Karpas-422 (cell line): ENCODE measurements at regions not wholly inside any gene's neighbourhood (a gene's known extent, or its start where the extent isn't known, plus 50 kb on each side); places are given as distances from the start of the nearest gene placed in this dataset.

Experiments used
- DNase-seq: peaks from one replicate; pipeline ENCODE4 v3.0.0-alpha.2; 2015
- H2AFZ ChIP-seq: fragments of 200-600 bp; sonication (generic); 2 replicates; pipeline ENCODE4 v1.6.1; 2014; ENCODE audit warnings: antibody characterized with exemption, low read length, mixed read lengths
- H3K27ac ChIP-seq: fragments of 200-600 bp; sonication (generic); 2 replicates; pipeline ENCODE4 v1.5.1; 2014; ENCODE audit warnings: mild to moderate bottlenecking, low read length, moderate library complexity
- H3K27me3 ChIP-seq: fragments of 200-600 bp; sonication (generic); 2 replicates; pipeline ENCODE4 v1.6.1; 2014; ENCODE audit warnings: low read length, mixed read lengths
- H3K36me3 ChIP-seq: fragments of 200-600 bp; sonication (generic); 2 replicates; pipeline ENCODE4 v1.6.1; 2014; ENCODE audit warnings: low read length, mixed read lengths; ENCODE audit not compliant: insufficient read depth
- H3K4me1 ChIP-seq: fragments of 200-600 bp; sonication (generic); 2 replicates; pipeline ENCODE4 v1.6.1; 2014; ENCODE audit warnings: mild to moderate bottlenecking, low read length, mixed read lengths
- H3K4me2 ChIP-seq: fragments of 200-600 bp; sonication (generic); 2 replicates; pipeline ENCODE4 v1.6.1; 2014; ENCODE audit warnings: low read length, low read depth, mild to moderate bottlenecking; ENCODE audit not compliant: poor library complexity, severe bottlenecking
- H3K4me3 ChIP-seq: fragments of 200-600 bp; sonication (generic); 2 replicates; pipeline ENCODE4 v1.5.1; 2014; ENCODE audit warnings: mild to moderate bottlenecking, antibody characterized with exemption, low read length, mixed read lengths
- H3K79me2 ChIP-seq: fragments of 200-600 bp; sonication (generic); 2 replicates; pipeline ENCODE4 v1.6.1; 2014; ENCODE audit warnings: mild to moderate bottlenecking, low read length, mixed read lengths
- H3K9ac ChIP-seq: fragments of 200-600 bp; sonication (generic); 2 replicates; pipeline ENCODE4 v1.6.0; 2014; ENCODE audit warnings: low read length
- H3K9me2 ChIP-seq: fragments of 200-600 bp; sonication (generic), shearing (Covaris generic); replicated peaks from 2 replicates; pipeline ENCODE4 v1.6.0; 2014; ENCODE audit warnings: mild to moderate bottlenecking, low read length, moderate library complexity; ENCODE audit not compliant: insufficient read depth
- H3K9me3 ChIP-seq: fragments of 300-700, 200-600 bp; sonication (generic); 2 replicates; pipeline ENCODE4 v1.6.1; 2014; ENCODE audit warnings: low read length, mixed read lengths
- H4K20me1 ChIP-seq: fragments of 200-600 bp; sonication (generic); 2 replicates; pipeline ENCODE4 v1.6.1; 2014; ENCODE audit warnings: mild to moderate bottlenecking, antibody characterized with exemption, low read length, low read depth; ENCODE audit not compliant: insufficient read depth

- H3K27ac ChIP-seq: no peak overlapping the region
- no peaks in the 10 kb centered on the region for H3K27me3 ChIP-seq
- no peaks in the 10 kb centered on the region for H3K9me3 ChIP-seq
- H3K4me2 ChIP-seq: no peak overlapping the region
- no peaks in the 10 kb centered on the region for H4K20me1 ChIP-seq
- H2AFZ ChIP-seq: no peak overlapping the region
- H3K4me3 ChIP-seq: no peak overlapping the region
- H3K4me1 ChIP-seq: no peaks in the 10 kb centered on the region
- no peaks in the 10 kb centered on the region for H3K36me3 ChIP-seq
- no peaks in the 10 kb centered on the region for H3K79me2 ChIP-seq
- DNase-seq: no peak
- H3K9ac ChIP-seq: no peak overlapping the region
- H3K9me2 ChIP-seq: peaks cover 2% of the 10 kb centered on the region; the same call in 1 of the 2 replicates
Observed at GRCh38 chr2:220241423-220241822, 614.0 kb downstream of the SLC4A3 start.

DNA sequence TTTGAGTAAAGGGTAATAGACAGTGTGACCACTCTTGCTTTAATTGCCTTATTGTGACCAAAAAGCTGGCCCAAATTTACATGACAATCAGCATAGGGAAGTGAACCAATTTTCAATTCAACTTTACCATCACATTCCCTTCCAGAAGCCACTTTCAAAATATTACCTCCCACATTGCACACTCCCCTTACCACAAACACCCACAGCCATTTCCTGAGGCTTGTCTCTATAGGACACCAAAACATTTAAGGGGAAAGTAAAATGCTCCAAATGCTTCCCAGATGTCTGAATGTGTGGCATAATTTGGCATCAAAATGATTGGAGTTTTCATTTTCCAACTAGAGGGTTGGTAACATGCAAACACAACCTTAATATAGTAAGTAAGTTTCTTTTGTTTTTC, 616.1 kb downstream of the SLC4A3 start:
- H3K79me2 ChIP-seq: no peaks in the 10 kb centered on the region
- H3K27ac ChIP-seq: no peak overlapping the region
- no peak overlapping the region for H3K4me3 ChIP-seq
- no peaks in the 10 kb centered on the region for H3K9me3 ChIP-seq
- no peak for DNase-seq
- no peaks in the 10 kb centered on the region for H3K36me3 ChIP-seq
- no peak overlapping the region for H3K4me2 ChIP-seq
- H3K9ac ChIP-seq: no peak overlapping the region
- no peaks in the 10 kb centered on the region for H3K27me3 ChIP-seq
- H2AFZ ChIP-seq: no peak overlapping the region
- H3K4me1 ChIP-seq: no peaks in the 10 kb centered on the region
- H4K20me1 ChIP-seq: no peaks in the 10 kb centered on the region
- peaks cover 2% of the 10 kb centered on the region; the same call in 1 of the 2 replicates for H3K9me2 ChIP-seq

DNA sequence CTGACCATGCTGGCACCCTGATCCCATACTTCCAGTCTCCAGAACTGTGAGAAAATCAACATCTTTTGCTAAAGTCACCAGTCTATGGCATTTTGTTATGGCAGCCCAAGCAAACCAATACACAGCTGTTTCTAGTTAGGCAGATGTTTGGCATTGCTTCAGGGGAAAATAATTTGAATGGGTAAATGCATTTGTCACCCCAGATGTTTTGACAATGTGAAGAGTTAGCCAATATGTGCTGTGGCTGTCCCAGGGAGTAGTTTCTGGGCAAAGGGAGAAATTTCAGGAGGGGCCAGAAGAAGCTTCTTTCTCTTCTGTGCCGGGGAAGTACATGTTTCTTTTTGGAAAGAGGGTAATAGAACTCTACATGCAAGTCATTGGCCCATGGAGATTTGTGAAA, 619.0 kb downstream of the SLC4A3 start:
- no peaks in the 10 kb centered on the region for H3K9me2 ChIP-seq
- H3K27ac ChIP-seq: no peak overlapping the region
- H3K4me2 ChIP-seq: no peak overlapping the region
- no peaks in the 10 kb centered on the region for H3K36me3 ChIP-seq
- no peak overlapping the region for H3K9ac ChIP-seq
- no peak overlapping the region for H3K4me3 ChIP-seq
- H3K27me3 ChIP-seq: no peaks in the 10 kb centered on the region
- DNase-seq: no peak
- no peaks in the 10 kb centered on the region for H4K20me1 ChIP-seq
- H3K4me1 ChIP-seq: no peaks in the 10 kb centered on the region
- no peak overlapping the region for H2AFZ ChIP-seq
- H3K79me2 ChIP-seq: no peaks in the 10 kb centered on the region
- no peaks in the 10 kb centered on the region for H3K9me3 ChIP-seq

DNA sequence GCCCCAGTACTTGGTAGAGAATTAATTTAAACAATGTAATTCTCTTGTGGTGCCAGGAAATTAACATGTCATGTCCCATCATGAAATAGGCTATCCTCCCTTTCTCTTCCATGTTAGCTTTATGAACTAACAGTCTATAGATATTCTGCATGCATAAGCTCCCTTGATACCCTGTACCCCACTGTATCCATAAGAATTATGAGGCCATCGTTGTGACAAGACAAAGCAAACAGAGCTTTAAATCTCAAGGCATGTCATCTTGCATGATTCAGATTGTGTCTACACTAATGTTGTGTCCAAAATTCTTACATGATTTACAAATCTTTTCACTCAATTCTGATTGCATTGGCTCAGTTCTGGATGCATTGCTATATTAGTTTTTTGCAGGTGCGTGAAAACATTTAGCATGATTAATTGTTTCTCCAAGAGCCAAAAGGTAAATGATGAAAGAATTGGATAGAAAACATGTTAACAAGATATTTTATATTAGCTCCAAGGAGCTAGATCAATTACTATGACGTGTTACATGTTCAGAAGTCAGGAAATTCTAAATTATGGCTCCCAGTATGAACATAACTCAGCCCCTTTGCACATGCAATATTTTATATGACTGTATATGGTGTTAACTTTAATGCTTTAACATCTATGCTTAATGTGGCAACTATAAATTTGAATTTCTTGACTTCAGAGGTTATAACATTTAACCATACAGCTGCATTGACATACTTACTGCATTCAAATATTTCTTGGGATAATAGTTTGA, 620.3 kb downstream of the SLC4A3 start:
- Histone ChIP-seq H3K27me3 (no peaks in the 10 kb centered on the region), H4K20me1 (no peaks in the 10 kb centered on the region)
- no peak for DNase-seq

GRCh38 chr2:220259662-220260061, 632.2 kb downstream of the SLC4A3 start:
- no peaks in the 10 kb centered on the region for H3K4me1 ChIP-seq

More for the DNA sequence above, 620.3 kb downstream of the SLC4A3 start:
- Histone ChIP-seq H3K4me3 (no peak overlapping the region), H3K4me1 (no peaks in the 10 kb centered on the region), H3K9me3 (no peaks in the 10 kb centered on the region), H3K9ac (no peak overlapping the region), H3K4me2 (no peak overlapping the region), H3K36me3 (no peaks in the 10 kb centered on the region), H3K79me2 (no peaks in the 10 kb centered on the region), H3K27ac (no peak overlapping the region), H3K9me2 (no peaks in the 10 kb centered on the region), H2AFZ (no peak overlapping the region)

DNA sequence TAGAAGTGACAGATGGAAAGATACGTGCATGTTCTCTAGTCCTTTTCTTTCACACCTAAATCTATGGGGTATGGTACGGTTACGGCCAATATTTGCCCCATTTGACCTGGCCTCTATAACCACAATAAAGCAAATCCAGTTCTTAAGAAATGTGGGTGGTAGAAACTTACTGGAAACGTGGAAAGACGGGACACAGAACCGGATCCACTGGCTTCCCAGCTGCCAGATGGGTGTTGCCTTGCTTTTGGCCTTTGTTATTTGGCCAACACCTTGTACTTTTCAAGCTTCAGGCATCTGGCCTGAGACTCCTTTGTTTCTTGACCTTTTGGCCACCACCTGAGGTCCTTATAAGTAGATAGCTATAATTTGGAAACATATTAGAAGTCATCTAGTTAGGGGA, 635.9 kb downstream of the SLC4A3 start:
- H3K9me3 ChIP-seq: no peaks in the 10 kb centered on the region
- no peaks in the 10 kb centered on the region for H4K20me1 ChIP-seq
- DNase-seq: no peak
- H3K4me3 ChIP-seq: no peak overlapping the region
- H3K9ac ChIP-seq: no peak overlapping the region
- no peak overlapping the region for H3K4me2 ChIP-seq
- H2AFZ ChIP-seq: no peak overlapping the region
- no peak overlapping the region for H3K27ac ChIP-seq
- no peaks in the 10 kb centered on the region for H3K4me1 ChIP-seq
- no peaks in the 10 kb centered on the region for H3K9me2 ChIP-seq
- no peaks in the 10 kb centered on the region for H3K27me3 ChIP-seq
- no peaks in the 10 kb centered on the region for H3K36me3 ChIP-seq
- no peaks in the 10 kb centered on the region for H3K79me2 ChIP-seq

More at GRCh38 chr2:220259662-220260061, 632.2 kb downstream of the SLC4A3 start:
- Histone ChIP-seq H3K4me2 (no peak overlapping the region), H3K9me3 (no peaks in the 10 kb centered on the region), H3K27me3 (no peaks in the 10 kb centered on the region), H2AFZ (no peak overlapping the region), H4K20me1 (no peaks in the 10 kb centered on the region), H3K36me3 (no peaks in the 10 kb centered on the region), H3K9ac (no peak overlapping the region), H3K27ac (no peak overlapping the region), H3K79me2 (no peaks in the 10 kb centered on the region), H3K4me3 (no peak overlapping the region), H3K9me2 (no peaks in the 10 kb centered on the region)
- DNase-seq: no peak

DNA sequence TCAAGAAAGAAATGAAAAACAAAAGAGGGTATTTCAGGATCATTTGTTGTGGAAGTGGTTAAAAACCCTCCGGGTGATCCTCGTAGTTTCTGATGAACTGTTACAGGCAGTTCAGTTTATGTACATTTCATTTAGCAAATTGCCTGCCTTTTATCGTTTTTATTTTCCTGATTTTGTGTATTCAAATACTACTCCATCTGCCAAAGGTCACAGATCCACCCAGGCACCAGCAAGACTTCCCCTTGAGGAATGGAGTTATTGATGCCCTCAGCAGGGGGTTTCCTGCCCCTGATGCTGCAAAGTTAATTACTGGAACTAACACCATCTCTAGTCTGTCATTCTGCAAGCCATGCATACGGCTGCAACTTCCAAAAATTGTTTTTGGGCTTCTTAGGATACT, 641.9 kb downstream of the SLC4A3 start:
- no peak for DNase-seq
- H3K4me3 ChIP-seq: no peak overlapping the region
- no peaks in the 10 kb centered on the region for H4K20me1 ChIP-seq
- H3K4me2 ChIP-seq: no peak overlapping the region
- no peak overlapping the region for H2AFZ ChIP-seq
- no peaks in the 10 kb centered on the region for H3K27me3 ChIP-seq
- no peaks in the 10 kb centered on the region for H3K9me2 ChIP-seq
- H3K4me1 ChIP-seq: no peaks in the 10 kb centered on the region
- H3K27ac ChIP-seq: no peak overlapping the region
- no peak overlapping the region for H3K9ac ChIP-seq
- H3K9me3 ChIP-seq: no peaks in the 10 kb centered on the region
- no peaks in the 10 kb centered on the region for H3K36me3 ChIP-seq
- H3K79me2 ChIP-seq: no peaks in the 10 kb centered on the region

GRCh38 chr2:220270481-220271070, 643.1 kb downstream of the SLC4A3 start:
- Histone ChIP-seq H2AFZ (no peak overlapping the region), H3K4me1 (no peaks in the 10 kb centered on the region), H3K9ac (no peak overlapping the region), H3K9me2 (no peaks in the 10 kb centered on the region), H4K20me1 (no peaks in the 10 kb centered on the region), H3K27ac (no peak overlapping the region), H3K36me3 (no peaks in the 10 kb centered on the region), H3K4me2 (no peak overlapping the region), H3K9me3 (no peaks in the 10 kb centered on the region), H3K79me2 (no peaks in the 10 kb centered on the region), H3K4me3 (no peak overlapping the region), H3K27me3 (no peaks in the 10 kb centered on the region)
- DNase-seq: no peak
